GM21367 (cell line): ENCODE measurements at regions not wholly inside any gene's neighbourhood (a gene's known extent, or its start where the extent isn't known, plus 50 kb on each side); places are given as distances from the start of the nearest gene placed in this dataset.

Experiments used
- ATAC-seq: cut with Tn5 transposase; IDR thresholded peaks from one replicate; pipeline ENCODE4 v1.9.1; 2021; ENCODE audit not compliant: unreplicated experiment

GRCh38 chr1:56395776-56396175, 183.6 kb downstream of the PLPP3 start:
- no peak for ATAC-seq

GRCh38 chr1:56394298-56394697, 185.1 kb downstream of the PLPP3 start:
- no peak for ATAC-seq

GRCh38 chr1:56390934-56391731, 188.2 kb downstream of the PLPP3 start:
- no peak for ATAC-seq

- no peak for ATAC-seq
Measured at GRCh38 chr1:56390232-56390867, 189.0 kb downstream of the PLPP3 start.

GRCh38 chr1:56389813-56390212, 189.6 kb downstream of the PLPP3 start:
- ATAC-seq, result no peak

GRCh38 chr1:56387071-56387740, 192.2 kb downstream of the PLPP3 start:
- ATAC-seq, result no peak

GRCh38 chr1:56385314-56385713, 194.0 kb downstream of the PLPP3 start:
- no peak for ATAC-seq

- ATAC-seq, result no peak
Measured at GRCh38 chr1:56382929-56383328, 196.4 kb downstream of the PLPP3 start.

GRCh38 chr1:56380531-56380930, 198.8 kb downstream of the PLPP3 start:
- ATAC-seq, result no peak

GRCh38 chr1:56378341-56379070, 200.9 kb downstream of the PLPP3 start:
- ATAC-seq, result no peak

GRCh38 chr1:56377431-56377830, 201.9 kb downstream of the PLPP3 start:
- no peak for ATAC-seq

GRCh38 chr1:56376188-56376984, 203.0 kb downstream of the PLPP3 start:
- no peak for ATAC-seq

GRCh38 chr1:56375326-56375804, 204.0 kb downstream of the PLPP3 start:
- no peak for ATAC-seq

GRCh38 chr1:56374026-56374974, 205.1 kb downstream of the PLPP3 start:
- no peak for ATAC-seq

- ATAC-seq, result no peak
Measured at GRCh38 chr1:56370513-56370912, 208.8 kb downstream of the PLPP3 start.

- ATAC-seq, result no peak
Measured at GRCh38 chr1:56363007-56363770, 216.2 kb downstream of the PLPP3 start.

- no peak for ATAC-seq
Measured at GRCh38 chr1:56360021-56360420, 219.3 kb downstream of the PLPP3 start.

GRCh38 chr1:56359056-56359455, 220.3 kb downstream of the PLPP3 start:
- ATAC-seq, result no peak
